Neutrophil (primary cell): ENCODE measurements at regions not wholly inside any gene's neighbourhood (a gene's known extent, or its start where the extent isn't known, plus 50 kb on each side); places are given as distances from the start of the nearest gene placed in this dataset.

Experiments
- H3K27ac ChIP-seq: fragments of 200-600 bp; sonication (generic); 2 replicates; pipeline ENCODE4 v1.5.1; 2016; ENCODE audit warnings: mild to moderate bottlenecking, moderate library complexity
- H3K27me3 ChIP-seq: fragments of 200-600 bp; sonication (generic); 2 replicates; pipeline ENCODE4 v1.6.0; 2016; ENCODE audit warnings: mild to moderate bottlenecking
- H3K36me3 ChIP-seq: fragments of 200-600 bp; sonication (generic); 2 replicates; pipeline ENCODE4 v1.5.1; 2017
- H3K4me1 ChIP-seq, 2 experiments: fragments of 200-600 bp in 1 of 2; sonication (generic) in 1 of 2; 1 replicate in 1 of 2; 2 replicates in 1 of 2; pipeline versions ENCODE4 v1.5.1 to v1.6.1; 2013 to 2016; ENCODE audit warnings: low read depth in 1 of 2, low read length in 1 of 2, mild to moderate bottlenecking in 1 of 2, moderate library complexity in 1 of 2; ENCODE audit not compliant: control insufficient read depth in 1 of 2, insufficient read depth in 1 of 2
- H3K4me3 ChIP-seq, 2 experiments: fragments of 200-600 bp in 1 of 2; sonication (generic) in 1 of 2; 1 replicate in 1 of 2; 2 replicates in 1 of 2; pipeline ENCODE4 v1.5.1; 2013 to 2016; ENCODE audit warnings: low read depth in 1 of 2, low read length in 1 of 2, mild to moderate bottlenecking in 1 of 2, moderate library complexity in 1 of 2
- H3K9me3 ChIP-seq: fragments of 200-600 bp; sonication (generic); 2 replicates; pipeline ENCODE4 v1.5.1; 2016
- CTCF ChIP-seq: fragments of 200-600 bp; sonication (generic); IDR thresholded peaks from 2 replicates; pipeline ENCODE4 v1.5.1; 2016; ENCODE audit warnings: antibody characterized with exemption

- Histone ChIP-seq H3K27me3 (peaks cover 13% of the 10 kb centered on the region), H3K4me3 (no peak overlapping the region), H3K27ac (no peak overlapping the region), H3K9me3 (no peaks in the 10 kb centered on the region), H3K36me3 (no peaks in the 10 kb centered on the region), H3K4me1 (peaks cover 6 to 7% of the 10 kb centered on the region in 2 experiments)
- TF ChIP-seq CTCF: no peak
These were observed 310.1 kb downstream of the UACA start for GRCh38 chr15:70453238-70453637.

GRCh38 chr15:70451821-70452653 lies 311.3 kb downstream of the UACA start:
- peaks cover 15 to 16% of the 10 kb centered on the region in 2 experiments for H3K4me1 ChIP-seq
- H3K27ac ChIP-seq: no peak overlapping the region
- no peaks in the 10 kb centered on the region for H3K9me3 ChIP-seq
- no peak for TF ChIP-seq CTCF
- no peak overlapping the region for H3K4me3 ChIP-seq
- H3K27me3 ChIP-seq: peaks cover 13% of the 10 kb centered on the region
- H3K36me3 ChIP-seq: no peaks in the 10 kb centered on the region

GRCh38 chr15:70450142-70450443 lies 313.3 kb downstream of the UACA start:
- no peaks in the 10 kb centered on the region for H3K9me3 ChIP-seq
- no peaks in the 10 kb centered on the region for H3K36me3 ChIP-seq
- H3K27me3 ChIP-seq: peaks cover 13% of the 10 kb centered on the region
- no peak overlapping the region for H3K4me3 ChIP-seq
- H3K27ac ChIP-seq: no peak overlapping the region
- no peak for TF ChIP-seq CTCF
- peaks cover 15 to 16% of the 10 kb centered on the region in 2 experiments for H3K4me1 ChIP-seq

- Histone ChIP-seq H3K27ac (no peak overlapping the region), H3K36me3 (no peaks in the 10 kb centered on the region), H3K27me3 (peaks cover 13% of the 10 kb centered on the region), H3K9me3 (no peaks in the 10 kb centered on the region), H3K4me3 (no peak overlapping the region), H3K4me1 (peaks cover 15 to 16% of the 10 kb centered on the region in 2 experiments)
- no peak for TF ChIP-seq CTCF
These were observed 313.8 kb downstream of the UACA start for GRCh38 chr15:70449311-70450141.

GRCh38 chr15:70447928-70448698 lies 315.2 kb downstream of the UACA start:
- Histone ChIP-seq H3K36me3 (no peaks in the 10 kb centered on the region), H3K4me1 (peaks cover 15 to 16% of the 10 kb centered on the region in 2 experiments), H3K27ac (peak overlapping the region; percentile 5), H3K4me3 (peak overlapping the region in 1 of 2 experiments; percentile 32), H3K9me3 (no peaks in the 10 kb centered on the region), H3K27me3 (peaks cover 26% of the 10 kb centered on the region)
- TF ChIP-seq CTCF: no peak
